ENCODE measurements at regions not wholly inside any gene's neighbourhood (a gene's known extent, or its start where the extent isn't known, plus 50 kb on each side); places are given as distances from the start of the nearest gene placed in this dataset.

- H4K20me1 ChIP-seq (ENCODE audit: control insufficient read depth, insufficient read depth), result no peaks in the 10 kb centered on the region
- POLR2A ChIA-PET, result no interaction called here
- no peak overlapping the region for H2AFZ ChIP-seq (ENCODE audit: control insufficient read depth, low read depth, low read length)
- H3K4me3 ChIP-seq, result no peak overlapping the region
- TF ChIP-seq EP300 (IDR thresholded peaks at IDR 0.05; ENCODE audit: borderline replicate concordance in 1 of 2, control insufficient read depth in 1 of 2, low read depth in 2 of 2, low read length in 2 of 2), result no peak
- no peak for TF ChIP-seq SREBF1 (IDR thresholded peaks at IDR 0.05; ENCODE audit: low read length)
- no peak for TF ChIP-seq CREM (IDR thresholded peaks at IDR 0.05; ENCODE audit: low read depth)
- no peak for TF ChIP-seq IRF4 (IDR thresholded peaks at IDR 0.05; ENCODE audit: low read depth, low read length)
- TF ChIP-seq MYB (IDR thresholded peaks at IDR 0.05; ENCODE audit: borderline replicate concordance, low read depth, low read length), result no peak
- no peak for TF ChIP-seq ZNF622 (IDR thresholded peaks at IDR 0.05)
- TF ChIP-seq HDAC2 (IDR thresholded peaks at IDR 0.05), result no peak
- TF ChIP-seq MYC (IDR thresholded peaks at IDR 0.05; ENCODE audit: insufficient read depth, insufficient read length, insufficient replicate concordance, low read length, severe bottlenecking), result no peak
- no peak for TF ChIP-seq CEBPB (IDR thresholded peaks at IDR 0.05; ENCODE audit: borderline replicate concordance in 1 of 2, low read depth in 2 of 2, low read length in 2 of 2)
- in situ Hi-C loops (cut with MboI) (no loop called here), intact Hi-C loops (cut with micrococcal nuclease; ENCODE audit: unreplicated experiment) (no loop called here)
- no peaks in the 10 kb centered on the region for H3K79me2 ChIP-seq (ENCODE audit: control insufficient read depth, insufficient read depth, low read length)
- FAIRE-seq, result no peak
- H3K36me3 ChIP-seq (ENCODE audit: control insufficient read depth in 2 of 2, insufficient read depth in 2 of 2, low read length in 1 of 2), result no peaks in the 10 kb centered on the region
- no peaks in the 10 kb centered on the region for H3K9me3 ChIP-seq (replicated peaks; ENCODE audit: control insufficient read depth, insufficient read depth, low read length)
- RAD21 ChIA-PET (ENCODE audit: unreplicated experiment), result no interaction called here
- no TSS peak for BruUV-seq (replicated peaks)
- H3K4me1 ChIP-seq (ENCODE audit: control insufficient read depth, insufficient read depth, low read length), result no peaks in the 10 kb centered on the region
- CTCF ChIA-PET, result no interaction called here
- H3K4me2 ChIP-seq (ENCODE audit: control insufficient read depth, insufficient read depth), result no peak overlapping the region
- no peak for ATAC-seq
- no peaks in the 10 kb centered on the region for H3K27me3 ChIP-seq (replicated peaks in 1 of 2; ENCODE audit: control insufficient read depth in 2 of 2, insufficient read depth in 2 of 2, low read length in 1 of 2)
- SMC1A ChIA-PET (ENCODE audit: uncharacterized antibody, unreplicated experiment), result no interaction called here
- no peak for DNase-seq (ENCODE audit: low read depth, low spot score)
- WGBS (ENCODE audit: insufficient coverage, insufficient replicate concordance, low lambda C conversion rate, missing lambda C conversion rate), result 0% methylated on average over 2 of the region's 2 CpGs
- no peak overlapping the region for H3K9ac ChIP-seq (ENCODE audit: control insufficient read depth, insufficient read depth, low read length)
- H3K27ac ChIP-seq (ENCODE audit: control insufficient read depth, insufficient read depth), result no peak overlapping the region
These were observed 67.8 kb upstream of the RPRM start for GRCh38 chr2:153546358-153546757.

DNA sequence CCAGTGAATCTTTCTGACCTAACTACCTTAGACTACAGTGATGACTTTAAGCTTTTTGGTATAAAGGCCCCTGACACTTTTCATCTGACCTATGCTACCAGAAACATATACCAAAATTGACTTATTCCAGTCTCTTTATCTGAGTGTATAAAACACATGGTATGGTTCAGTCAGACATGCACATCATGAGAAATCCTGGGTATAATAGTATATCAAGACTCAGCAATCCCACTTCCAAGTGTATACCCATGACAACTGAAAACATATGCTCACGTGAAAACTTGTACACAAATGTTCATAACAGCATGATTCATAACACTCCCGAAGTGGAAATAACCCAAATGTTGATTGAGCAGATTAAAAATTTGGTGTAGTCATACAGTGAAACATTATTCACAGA lies 70.0 kb upstream of the RPRM start:
- no peaks in the 10 kb centered on the region for H3K4me1 ChIP-seq (ENCODE audit: control insufficient read depth, insufficient read depth, low read length)
- ChIA-PET POLR2A (no interaction called here), CTCF (no interaction called here), SMC1A (ENCODE audit: uncharacterized antibody, unreplicated experiment) (interaction anchor here (1.4 kb wide), 1 partner anchor 19 kb away, joined by 3 read pairs; no protein-coding TSS in a partner anchor), RAD21 (ENCODE audit: unreplicated experiment) (no interaction called here)
- H4K20me1 ChIP-seq (ENCODE audit: control insufficient read depth, insufficient read depth), result no peaks in the 10 kb centered on the region
- BruUV-seq (replicated peaks), result no TSS peak
- in situ Hi-C loops (cut with MboI) (no loop called here), intact Hi-C loops (cut with micrococcal nuclease; ENCODE audit: unreplicated experiment) (no loop called here)
- H3K9me3 ChIP-seq (replicated peaks; ENCODE audit: control insufficient read depth, insufficient read depth, low read length), result no peaks in the 10 kb centered on the region
- no peaks in the 10 kb centered on the region for H3K36me3 ChIP-seq (ENCODE audit: control insufficient read depth in 2 of 2, insufficient read depth in 2 of 2, low read length in 1 of 2)
- no peaks in the 10 kb centered on the region for H3K79me2 ChIP-seq (ENCODE audit: control insufficient read depth, insufficient read depth, low read length)
- H3K4me3 ChIP-seq, result no peak overlapping the region
- no peak overlapping the region for H3K9ac ChIP-seq (ENCODE audit: control insufficient read depth, insufficient read depth, low read length)
- no peaks in the 10 kb centered on the region for H3K27me3 ChIP-seq (replicated peaks in 1 of 2; ENCODE audit: control insufficient read depth in 2 of 2, insufficient read depth in 2 of 2, low read length in 1 of 2)
- H3K4me2 ChIP-seq (ENCODE audit: control insufficient read depth, insufficient read depth), result no peak overlapping the region
- H3K27ac ChIP-seq (ENCODE audit: control insufficient read depth, insufficient read depth), result no peak overlapping the region
- DNase-seq (ENCODE audit: low read depth, low spot score) (no peak), FAIRE-seq (no peak), ATAC-seq (no peak)
- WGBS (ENCODE audit: insufficient coverage, insufficient replicate concordance, low lambda C conversion rate, missing lambda C conversion rate), result 0% methylated on average over 2 of the region's 2 CpGs
- H2AFZ ChIP-seq (ENCODE audit: control insufficient read depth, low read depth, low read length), result no peak overlapping the region
- TF ChIP-seq TCF12 (IDR thresholded peaks at IDR 0.05; ENCODE audit: low read depth, low read length), result no peak
- TF ChIP-seq, protein P1, sequence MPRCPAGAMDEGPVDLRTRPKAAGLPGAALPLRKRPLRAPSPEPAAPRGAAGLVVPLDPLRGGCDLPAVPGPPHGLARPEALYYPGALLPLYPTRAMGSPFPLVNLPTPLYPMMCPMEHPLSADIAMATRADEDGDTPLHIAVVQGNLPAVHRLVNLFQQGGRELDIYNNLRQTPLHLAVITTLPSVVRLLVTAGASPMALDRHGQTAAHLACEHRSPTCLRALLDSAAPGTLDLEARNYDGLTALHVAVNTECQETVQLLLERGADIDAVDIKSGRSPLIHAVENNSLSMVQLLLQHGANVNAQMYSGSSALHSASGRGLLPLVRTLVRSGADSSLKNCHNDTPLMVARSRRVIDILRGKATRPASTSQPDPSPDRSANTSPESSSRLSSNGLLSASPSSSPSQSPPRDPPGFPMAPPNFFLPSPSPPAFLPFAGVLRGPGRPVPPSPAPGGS (IDR thresholded peaks at IDR 0.05; ENCODE audit: borderline replicate concordance, insufficient read depth, low read depth, low read length, poor library complexity, severe bottlenecking), result no peak
- no peak for TF ChIP-seq REST (IDR thresholded peaks at IDR 0.05; ENCODE audit: low read depth, low read length)
- no peak for TF ChIP-seq DPF2 (IDR thresholded peaks at IDR 0.05)
